Upper lobe of left lung (tissue), 6 donors: ENCODE measurements at regions not wholly inside any gene's neighbourhood (a gene's known extent, or its start where the extent isn't known, plus 50 kb on each side); places are given as distances from the start of the nearest gene placed in this dataset.

Experiments used
- ATAC-seq, 2 donors: fragments of 200-7000 bp; cut with Tn5 transposase; one replicate each; pipeline ENCODE4 v1.9.1; 2022; ENCODE audit warnings: mild to moderate bottlenecking in 2 of 2, moderate library complexity in 2 of 2; ENCODE audit not compliant: low FRiP score in 2 of 2
- DNase-seq, 2 donors: peaks; one replicate each; pipeline ENCODE4 v3.0.0-alpha.2; 2019 to 2020
- H3K27ac ChIP-seq, 4 donors: fragments of 200-600 bp; sonication (generic); one replicate each; pipeline ENCODE4 v1.5.1; 2016 to 2019
- H3K27me3 ChIP-seq, 4 donors: fragments of 200-600 bp; sonication (generic); one replicate each; pipeline ENCODE4 v1.5.1; 2017 to 2019
- H3K36me3 ChIP-seq, 4 donors: fragments of 200-600 bp; sonication (generic); one replicate each; pipeline ENCODE4 v1.5.1; 2016 to 2019
- H3K4me1 ChIP-seq, 4 donors: fragments of 200-600 bp; sonication (generic); one replicate each; pipeline ENCODE4 v1.5.1; 2018 to 2019
- H3K4me3 ChIP-seq, 4 donors: fragments of 200-600 bp; sonication (generic); one replicate each; pipeline ENCODE4 v1.5.1; 2017 to 2019; ENCODE audit warnings: mild to moderate bottlenecking in 2 of 4, moderate library complexity in 1 of 4
- H3K9me3 ChIP-seq, 4 donors: fragments of 200-600 bp; sonication (generic); one replicate each; pipeline ENCODE4 v1.5.1; 2018 to 2019
- CTCF ChIP-seq, 6 experiments: fragments of 450-650 bp in 4 of 6; fragments of 200-600 bp in 2 of 6; sonication (generic) in 2 of 6; IDR thresholded peaks; one replicate each; pipeline ENCODE4 v1.5.1; 2016 to 2019; ENCODE audit warnings: antibody characterized with exemption in 6 of 6
- EP300 ChIP-seq, 4 donors: sonication (generic); formaldehyde crosslinking; IDR thresholded peaks; one replicate each; pipeline ENCODE4 v1.5.1; 2017; ENCODE audit warnings: antibody characterized with exemption in 4 of 4, control low read depth in 2 of 4
- POLR2A ChIP-seq, 4 donors: fragments of 450-650 bp; IDR thresholded peaks; one replicate each; pipeline ENCODE4 v1.5.1; 2016 to 2017; ENCODE audit warnings: antibody characterized with exemption in 4 of 4, mild to moderate bottlenecking in 2 of 4
- POLR2AphosphoS5 ChIP-seq, 2 donors: sonication (generic); formaldehyde crosslinking; IDR thresholded peaks; one replicate each; pipeline ENCODE4 v1.5.1; 2017; ENCODE audit warnings: antibody characterized with exemption in 2 of 2
- WGBS, 2 donors: methylation state at CpG; one replicate each; pipeline ENCODE4 v1.1.5; 2017 to 2018; 5-methylcytosine and 5-hydroxymethylcytosine counted together
- donor health status: DM: no; HTN: no; CAD: no; lungs with moderate emphysema.
- donor health status: DM: no; HTN: yes; CAD: no; lungs with severe emphysema.

- Histone ChIP-seq H3K4me1 (peaks cover 32 to 47% (median 39%) of the 10 kb centered on the region in 4 donors), H3K27me3 (no peaks in the 10 kb centered on the region), H3K9me3 (no peaks in the 10 kb centered on the region), H3K36me3 (no peaks in the 10 kb centered on the region), H3K4me3 (no peak overlapping the region), H3K27ac (no peak overlapping the region)
- ATAC-seq (no peak), DNase-seq (no peak)
- TF ChIP-seq POLR2AphosphoS5 (IDR thresholded peaks at IDR 0.05) (no peak), CTCF (IDR thresholded peaks at IDR 0.05) (no peak), POLR2A (IDR thresholded peaks at IDR 0.05) (no peak), EP300 (IDR thresholded peaks at IDR 0.05) (no peak)
- 95 to 97% methylated on average over 11 of the region's 11 CpGs for WGBS, 2 donors
Measured at GRCh38 chr2:46816151-46816845, 99.3 kb downstream of the MCFD2 start.

GRCh38 chr2:46815121-46815802 is 100.3 kb downstream of the MCFD2 start:
- WGBS, 2 donors = 71 to 79% methylated on average over 10 of the region's 10 CpGs
- Histone ChIP-seq H3K4me1 (peaks cover 32 to 47% (median 39%) of the 10 kb centered on the region in 4 donors), H3K27me3 (no peaks in the 10 kb centered on the region), H3K36me3 (no peaks in the 10 kb centered on the region), H3K9me3 (no peaks in the 10 kb centered on the region), H3K4me3 (no peak overlapping the region), H3K27ac (peak overlapping the region in 3 of 4 donors; percentile 46 to 86 (median 64))
- ATAC-seq (no peak), DNase-seq (no peak)
- TF ChIP-seq EP300 (IDR thresholded peaks at IDR 0.05) (no peak), CTCF (IDR thresholded peaks at IDR 0.05) (peak in 1 of 6 experiments; percentile 7)

- no peak overlapping the region for H3K4me3 ChIP-seq
- H3K27ac ChIP-seq = peak overlapping the region; percentile 50 to 86 (median 68)
- no peaks in the 10 kb centered on the region for H3K36me3 ChIP-seq
- no peaks in the 10 kb centered on the region for H3K27me3 ChIP-seq
- TF ChIP-seq POLR2A (IDR thresholded peaks at IDR 0.05) (no peak), POLR2AphosphoS5 (IDR thresholded peaks at IDR 0.05) (peak; percentile 31 to 48), CTCF (IDR thresholded peaks at IDR 0.05) (no peak), EP300 (IDR thresholded peaks at IDR 0.05) (peak in 2 of 4 donors; percentile 37 to 67)
- H3K4me1 ChIP-seq = peaks cover 32 to 47% (median 39%) of the 10 kb centered on the region in 4 donors
- H3K9me3 ChIP-seq = no peaks in the 10 kb centered on the region
- WGBS, 2 donors = 25 to 28% methylated on average over 15 to 17 of the region's 17 CpGs
- peak in 1 of 2 donors; percentile 47 for DNase-seq
- peak; percentile 70 to 72 for ATAC-seq
Measured at GRCh38 chr2:46814160-46814961, 101.2 kb downstream of the MCFD2 start.

GRCh38 chr2:46813680-46814079 is 101.9 kb downstream of the MCFD2 start:
- Histone ChIP-seq H3K4me3 (no peak overlapping the region), H3K27me3 (no peaks in the 10 kb centered on the region), H3K27ac (peak overlapping the region; percentile 50 to 86 (median 68)), H3K4me1 (peaks cover 32 to 46% (median 38%) of the 10 kb centered on the region in 4 donors), H3K36me3 (no peaks in the 10 kb centered on the region), H3K9me3 (no peaks in the 10 kb centered on the region)
- no peak for ATAC-seq
- DNase-seq = no peak
- TF ChIP-seq POLR2AphosphoS5 (IDR thresholded peaks at IDR 0.05) (no peak), EP300 (IDR thresholded peaks at IDR 0.05) (no peak), CTCF (IDR thresholded peaks at IDR 0.05) (no peak), POLR2A (IDR thresholded peaks at IDR 0.05) (no peak)
- WGBS, 2 donors = 86 to 89% methylated on average over 4 of the region's 4 CpGs
